ENCODE measurements at regions not wholly inside any gene's neighbourhood (a gene's known extent, or its start where the extent isn't known, plus 50 kb on each side); places are given as distances from the start of the nearest gene placed in this dataset.

- WGBS, 2 donors (ENCODE audit: low coverage in 1 of 2), result 35 to 44% methylated on average over 4 of the region's 4 CpGs
- Histone ChIP-seq H3K27me3 (no peaks in the 10 kb centered on the region), H3K36me3 (no peaks in the 10 kb centered on the region), H3K9me3 (no peaks in the 10 kb centered on the region), H3K4me1 (peaks cover 0 to 10% (median 0%) of the 10 kb centered on the region in 3 donors), H3K4me3 (no peak overlapping the region), H3K27ac (no peak overlapping the region)
- no peak for ATAC-seq
- TF ChIP-seq CTCF (IDR thresholded peaks at IDR 0.05) (no peak), POLR2AphosphoS5 (IDR thresholded peaks at IDR 0.05) (peak; percentile 53), POLR2A (IDR thresholded peaks at IDR 0.05) (no peak), EP300 (IDR thresholded peaks at IDR 0.05) (no peak)
Measured at GRCh38 chr16:80009971-80010659, 409.6 kb upstream of the MAF start.

- Histone ChIP-seq H3K4me3 (no peak overlapping the region), H3K27ac (no peak overlapping the region), H3K36me3 (no peaks in the 10 kb centered on the region), H3K4me1 (peaks cover 0 to 10% (median 0%) of the 10 kb centered on the region in 3 donors), H3K27me3 (no peaks in the 10 kb centered on the region), H3K9me3 (no peaks in the 10 kb centered on the region)
- WGBS, 2 donors (ENCODE audit: low coverage in 1 of 2), result 100% methylated on average over 2 of the region's 2 CpGs; no CpG with 5 or more reads in 1 of the 2 donors
- ATAC-seq, result no peak
- TF ChIP-seq EP300 (IDR thresholded peaks at IDR 0.05) (no peak), POLR2A (IDR thresholded peaks at IDR 0.05) (no peak), POLR2AphosphoS5 (IDR thresholded peaks at IDR 0.05) (no peak), CTCF (IDR thresholded peaks at IDR 0.05) (no peak)
Measured at GRCh38 chr16:80008857-80009256, 408.3 kb upstream of the MAF start.

- no peak overlapping the region for H3K27ac ChIP-seq
- no peaks in the 10 kb centered on the region for H3K27me3 ChIP-seq
- H3K4me1 ChIP-seq, result peaks cover 0 to 10% (median 0%) of the 10 kb centered on the region in 3 donors
- no peak overlapping the region for H3K4me3 ChIP-seq
- no peak for TF ChIP-seq POLR2AphosphoS5 (IDR thresholded peaks at IDR 0.05)
- TF ChIP-seq CTCF (IDR thresholded peaks at IDR 0.05), result no peak
- no peak for TF ChIP-seq EP300 (IDR thresholded peaks at IDR 0.05)
- no peak for TF ChIP-seq POLR2A (IDR thresholded peaks at IDR 0.05)
- 39 to 78% methylated on average over 3 to 4 of the region's 4 CpGs for WGBS, 2 donors (ENCODE audit: low coverage in 1 of 2)
- H3K9me3 ChIP-seq, result no peaks in the 10 kb centered on the region
- no peak for ATAC-seq
- no peaks in the 10 kb centered on the region for H3K36me3 ChIP-seq
Measured at GRCh38 chr16:80007231-80007630, 406.7 kb upstream of the MAF start.

- Histone ChIP-seq H3K9me3 (no peaks in the 10 kb centered on the region), H3K27ac (no peak overlapping the region), H3K4me1 (peaks cover 0 to 10% (median 0%) of the 10 kb centered on the region in 3 donors), H3K36me3 (no peaks in the 10 kb centered on the region), H3K4me3 (no peak overlapping the region), H3K27me3 (no peaks in the 10 kb centered on the region)
- WGBS, 2 donors (ENCODE audit: low coverage in 1 of 2), result 35 to 50% methylated on average over 11 to 16 of the region's 17 CpGs
- no peak for TF ChIP-seq EP300 (IDR thresholded peaks at IDR 0.05)
- TF ChIP-seq CTCF (IDR thresholded peaks at IDR 0.05), result no peak
- no peak for TF ChIP-seq POLR2AphosphoS5 (IDR thresholded peaks at IDR 0.05)
- no peak for TF ChIP-seq POLR2A (IDR thresholded peaks at IDR 0.05)
- no peak for ATAC-seq
Measured at GRCh38 chr16:80006241-80007215, 406.0 kb upstream of the MAF start.
